Thyroid gland (tissue), 4 donors: ENCODE measurements at regions not wholly inside any gene's neighbourhood (a gene's known extent, or its start where the extent isn't known, plus 50 kb on each side); places are given as distances from the start of the nearest gene placed in this dataset.

Experiments
- POLR2A ChIP-seq, 2 donors: fragments of 450-650 bp; IDR thresholded peaks; one replicate each; pipeline ENCODE4 v1.6.1; 2017; ENCODE audit warnings: antibody characterized with exemption in 2 of 2, mild to moderate bottlenecking in 2 of 2, moderate library complexity in 1 of 2
- TF ChIP-seq, protein P1 (sequence below), 6 experiments: fragments of 200-600 bp in 3 of 6; fragments of 450-650 bp in 3 of 6; sonication (generic) in 3 of 6; IDR thresholded peaks; one replicate each; pipeline ENCODE4 v1.5.1; 2016 to 2019; ENCODE audit warnings: antibody characterized with exemption in 6 of 6, mild to moderate bottlenecking in 2 of 6, inconsistent platforms in 1 of 6, moderate library complexity in 1 of 6

DNA sequence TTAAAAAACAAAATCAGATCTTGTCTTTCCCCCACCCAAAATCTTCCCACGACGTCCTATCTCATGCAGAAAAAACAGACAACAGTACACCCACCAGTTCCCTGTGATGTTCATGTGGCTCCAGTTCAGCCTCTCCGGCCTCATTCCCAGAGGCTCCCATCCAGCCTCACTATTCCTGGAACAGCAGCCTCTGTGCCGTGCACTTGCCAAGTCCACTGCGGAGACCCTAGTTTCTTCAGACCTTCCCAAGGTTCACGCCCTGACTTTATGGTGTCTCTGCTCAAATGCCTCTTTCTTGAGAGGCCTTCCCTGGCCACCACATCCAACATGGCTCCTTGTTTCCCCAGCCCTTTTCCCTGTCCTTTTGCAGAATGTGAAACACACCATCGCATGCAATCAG is 106.3 kb upstream of the BACE2 start:
- TF ChIP-seq, protein P1, sequence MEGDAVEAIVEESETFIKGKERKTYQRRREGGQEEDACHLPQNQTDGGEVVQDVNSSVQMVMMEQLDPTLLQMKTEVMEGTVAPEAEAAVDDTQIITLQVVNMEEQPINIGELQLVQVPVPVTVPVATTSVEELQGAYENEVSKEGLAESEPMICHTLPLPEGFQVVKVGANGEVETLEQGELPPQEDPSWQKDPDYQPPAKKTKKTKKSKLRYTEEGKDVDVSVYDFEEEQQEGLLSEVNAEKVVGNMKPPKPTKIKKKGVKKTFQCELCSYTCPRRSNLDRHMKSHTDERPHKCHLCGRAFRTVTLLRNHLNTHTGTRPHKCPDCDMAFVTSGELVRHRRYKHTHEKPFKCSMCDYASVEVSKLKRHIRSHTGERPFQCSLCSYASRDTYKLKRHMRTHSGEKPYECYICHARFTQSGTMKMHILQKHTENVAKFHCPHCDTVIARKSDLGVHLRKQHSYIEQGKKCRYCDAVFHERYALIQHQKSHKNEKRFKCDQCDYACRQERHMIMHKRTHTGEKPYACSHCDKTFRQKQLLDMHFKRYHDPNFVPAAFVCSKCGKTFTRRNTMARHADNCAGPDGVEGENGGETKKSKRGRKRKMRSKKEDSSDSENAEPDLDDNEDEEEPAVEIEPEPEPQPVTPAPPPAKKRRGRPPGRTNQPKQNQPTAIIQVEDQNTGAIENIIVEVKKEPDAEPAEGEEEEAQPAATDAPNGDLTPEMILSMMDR (IDR thresholded peaks at IDR 0.05): no peak
- TF ChIP-seq POLR2A (IDR thresholded peaks at IDR 0.05): no peak
